ENCODE measurements at regions not wholly inside any gene's neighbourhood (a gene's known extent, or its start where the extent isn't known, plus 50 kb on each side); places are given as distances from the start of the nearest gene placed in this dataset.

GRCh38 chr17:55629995-55630394 is 92.7 kb downstream of the TMEM100 start:
- Mint-ChIP-seq H3K27me3 (ENCODE audit: insufficient read depth, unreplicated experiment) (no peaks in the 10 kb centered on the region), H3K9me3 (ENCODE audit: unreplicated experiment) (no peaks in the 10 kb centered on the region)

GRCh38 chr17:55625521-55625920 is 97.1 kb downstream of the TMEM100 start:
- Mint-ChIP-seq H3K27me3 (ENCODE audit: insufficient read depth, unreplicated experiment) (peaks cover 21% of the 10 kb centered on the region), H3K36me3 (ENCODE audit: insufficient read depth, unreplicated experiment) (no peaks in the 10 kb centered on the region), H3K4me1 (ENCODE audit: insufficient read depth, unreplicated experiment) (no peaks in the 10 kb centered on the region), H3K27ac (ENCODE audit: low read depth, unreplicated experiment) (no peak overlapping the region), H3K4me3 (ENCODE audit: unreplicated experiment) (no peak overlapping the region), H3K9me3 (ENCODE audit: unreplicated experiment) (no peaks in the 10 kb centered on the region)
- DNase-seq (ENCODE audit: unreplicated experiment) = no peak
- CTCF ChIA-PET = interaction anchor here (0.9 kb wide), 1 partner anchor 23 kb away, joined by 3 read pairs; no protein-coding TSS in a partner anchor
- POLR2A ChIA-PET = interaction anchor here (0.8 kb wide), 1 partner anchor 12 kb away, joined by 4 read pairs; no protein-coding TSS in a partner anchor
- no TSS peak for BruUV-seq (replicated peaks)
- no peak for TF ChIP-seq CTCF (IDR thresholded peaks at IDR 0.05; ENCODE audit: unreplicated experiment)
- intact Hi-C loops (cut with micrococcal nuclease) = no loop called here

More at GRCh38 chr17:55629995-55630394, 92.7 kb downstream of the TMEM100 start:
- Mint-ChIP-seq H3K4me3 (ENCODE audit: unreplicated experiment) (no peak overlapping the region), H3K27ac (ENCODE audit: low read depth, unreplicated experiment) (no peak overlapping the region), H3K4me1 (ENCODE audit: insufficient read depth, unreplicated experiment) (peaks cover 19% of the 10 kb centered on the region), H3K36me3 (ENCODE audit: insufficient read depth, unreplicated experiment) (no peaks in the 10 kb centered on the region)
- TF ChIP-seq CTCF (IDR thresholded peaks at IDR 0.05; ENCODE audit: unreplicated experiment) = no peak
- intact Hi-C loops (cut with micrococcal nuclease) = no loop called here
- CTCF ChIA-PET = no interaction called here
- POLR2A ChIA-PET = interaction anchor here (0.9 kb wide), 1 partner anchor 106 kb away, joined by 4 read pairs; no protein-coding TSS in a partner anchor
- DNase-seq (ENCODE audit: unreplicated experiment) = no peak
- no TSS peak for BruUV-seq (replicated peaks)

- ChIA-PET POLR2A (interaction anchor here (0.8 kb wide), 1 partner anchor 13 kb away, joined by 4 read pairs; no protein-coding TSS in a partner anchor), CTCF (interaction anchor here (0.8 to 0.9 kb wide), 2 partner anchors 15 to 23 kb away, joined by 3 to 5 read pairs; no protein-coding TSS in a partner anchor)
- Mint-ChIP-seq H3K36me3 (ENCODE audit: insufficient read depth, unreplicated experiment) (no peaks in the 10 kb centered on the region), H3K4me1 (ENCODE audit: insufficient read depth, unreplicated experiment) (no peaks in the 10 kb centered on the region), H3K27ac (ENCODE audit: low read depth, unreplicated experiment) (no peak overlapping the region), H3K4me3 (ENCODE audit: unreplicated experiment) (no peak overlapping the region), H3K27me3 (ENCODE audit: insufficient read depth, unreplicated experiment) (peaks cover 21% of the 10 kb centered on the region), H3K9me3 (ENCODE audit: unreplicated experiment) (no peaks in the 10 kb centered on the region)
- no peak for TF ChIP-seq CTCF (IDR thresholded peaks at IDR 0.05; ENCODE audit: unreplicated experiment)
- no TSS peak for BruUV-seq (replicated peaks)
- intact Hi-C loops (cut with micrococcal nuclease) = no loop called here
- no peak for DNase-seq (ENCODE audit: unreplicated experiment)
Observed at GRCh38 chr17:55624772-55625433, 97.8 kb downstream of the TMEM100 start.

- peaks cover 21% of the 10 kb centered on the region for H3K27me3 Mint-ChIP-seq (ENCODE audit: insufficient read depth, unreplicated experiment)
- intact Hi-C loops (cut with micrococcal nuclease) = no loop called here
Observed at GRCh38 chr17:55622547-55622946, 100.1 kb downstream of the TMEM100 start.

More at GRCh38 chr17:55622547-55622946, 100.1 kb downstream of the TMEM100 start:
- H3K4me1 Mint-ChIP-seq (ENCODE audit: insufficient read depth, unreplicated experiment) = no peaks in the 10 kb centered on the region
- BruUV-seq (replicated peaks) = no TSS peak
- H3K9me3 Mint-ChIP-seq (ENCODE audit: unreplicated experiment) = no peaks in the 10 kb centered on the region
- ChIA-PET CTCF (interaction anchor here (0.6 kb wide), 1 partner anchor 15 kb away, joined by 5 read pairs; no protein-coding TSS in a partner anchor), POLR2A (no interaction called here)
- no peak overlapping the region for H3K4me3 Mint-ChIP-seq (ENCODE audit: unreplicated experiment)
- peak; percentile 16 for DNase-seq (ENCODE audit: unreplicated experiment)
- TF ChIP-seq CTCF (IDR thresholded peaks at IDR 0.05; ENCODE audit: unreplicated experiment) = no peak
- no peak overlapping the region for H3K27ac Mint-ChIP-seq (ENCODE audit: low read depth, unreplicated experiment)
- no peaks in the 10 kb centered on the region for H3K36me3 Mint-ChIP-seq (ENCODE audit: insufficient read depth, unreplicated experiment)
